Smooth muscle cell (in vitro differentiated cells): ENCODE measurements at regions not wholly inside any gene's neighbourhood (a gene's known extent, or its start where the extent isn't known, plus 50 kb on each side); places are given as distances from the start of the nearest gene placed in this dataset.

ENCODE experiments used
- DNase-seq: peaks from one replicate; lab custom pipeline; 2025; ENCODE audit not compliant: unreplicated experiment; lab: John Stamatoyannopoulos, UW
- H2AFZ ChIP-seq: fragments of 200-600 bp; sonication (generic); 2 replicates; pipeline ENCODE4 v1.6.0; 2016; ENCODE audit warnings: antibody characterized with exemption, low read depth, mild to moderate bottlenecking
- H3F3A ChIP-seq: fragments of 200-600 bp; sonication (generic); 2 replicates; pipeline ENCODE4 v1.6.0; 2017; ENCODE audit warnings: antibody characterized with exemption, low read depth
- H3K27ac ChIP-seq: fragments of 200-600 bp; sonication (generic); 2 replicates; pipeline ENCODE4 v1.5.1; 2016; ENCODE audit warnings: low read depth, mild to moderate bottlenecking
- H3K27me3 ChIP-seq: fragments of 200-600 bp; sonication (generic); 2 replicates; pipeline ENCODE4 v1.6.1; 2016; ENCODE audit warnings: low read depth, mild to moderate bottlenecking
- H3K36me3 ChIP-seq: fragments of 200-600 bp; sonication (generic); 2 replicates; pipeline ENCODE4 v1.5.1; 2016; ENCODE audit warnings: low read depth
- H3K4me1 ChIP-seq: fragments of 200-600 bp; sonication (generic); 2 replicates; pipeline ENCODE4 v1.5.1; 2016; ENCODE audit warnings: low read depth
- H3K4me2 ChIP-seq: fragments of 200-600 bp; sonication (generic); 2 replicates; pipeline ENCODE4 v1.6.0; 2016; ENCODE audit warnings: mild to moderate bottlenecking
- H3K4me3 ChIP-seq: fragments of 200-600 bp; sonication (generic); 2 replicates; pipeline ENCODE4 v1.5.1; 2016; ENCODE audit warnings: mild to moderate bottlenecking
- H3K79me2 ChIP-seq: fragments of 200-600 bp; sonication (generic); 2 replicates; pipeline ENCODE4 v1.6.0; 2016; ENCODE audit warnings: low read depth, mild to moderate bottlenecking
- H3K9ac ChIP-seq: fragments of 200-600 bp; sonication (generic); 2 replicates; pipeline ENCODE4 v1.6.0; 2016; ENCODE audit warnings: low read depth
- H3K9me3 ChIP-seq: fragments of 200-600 bp; sonication (generic); replicated peaks from 2 replicates; pipeline ENCODE4 v1.5.1; 2016; ENCODE audit warnings: low read depth
- H4K20me1 ChIP-seq: fragments of 200-600 bp; sonication (generic); 2 replicates; pipeline ENCODE4 v1.6.0; 2016; ENCODE audit warnings: low read depth
- CTCF ChIP-seq: fragments of 200-600 bp; sonication (generic); IDR thresholded peaks from 2 replicates; pipeline ENCODE4 v1.5.1; 2017; ENCODE audit warnings: borderline replicate concordance, mild to moderate bottlenecking, antibody characterized with exemption; ENCODE audit not compliant: insufficient read depth, poor library complexity, severe bottlenecking
- WGBS: methylation state at CpG from one replicate; pipeline ENCODE4 v1.1.7; 2016; ENCODE audit warnings: low lambda C conversion rate; 5-methylcytosine and 5-hydroxymethylcytosine counted together

- H3K9ac ChIP-seq = no peak overlapping the region
- H3K27ac ChIP-seq = no peak overlapping the region
- TF ChIP-seq CTCF = no peak
- no peak for DNase-seq
- H3F3A ChIP-seq = no peaks in the 10 kb centered on the region
- H2AFZ ChIP-seq = no peak overlapping the region
- H3K4me3 ChIP-seq = no peak overlapping the region
- no peaks in the 10 kb centered on the region for H3K79me2 ChIP-seq
- no peak overlapping the region for H3K4me2 ChIP-seq
- no peaks in the 10 kb centered on the region for H3K36me3 ChIP-seq
- 74% methylated on average over 3 of the region's 3 CpGs for WGBS
- H4K20me1 ChIP-seq = no peaks in the 10 kb centered on the region
- no peaks in the 10 kb centered on the region for H3K27me3 ChIP-seq
- H3K4me1 ChIP-seq = no peaks in the 10 kb centered on the region
- peaks cover 4% of the 10 kb centered on the region for H3K9me3 ChIP-seq
Observed at GRCh38 chr9:12510551-12510950, 182.6 kb upstream of the TYRP1 start.

GRCh38 chr9:12511726-12512125, 181.5 kb upstream of the TYRP1 start:
- no peak overlapping the region for H3K9ac ChIP-seq
- H3K4me1 ChIP-seq = no peaks in the 10 kb centered on the region
- H3K27ac ChIP-seq = no peak overlapping the region
- no peaks in the 10 kb centered on the region for H4K20me1 ChIP-seq
- no peak overlapping the region for H3K4me3 ChIP-seq
- no peaks in the 10 kb centered on the region for H3K9me3 ChIP-seq
- no peaks in the 10 kb centered on the region for H3K27me3 ChIP-seq
- no peak overlapping the region for H3K4me2 ChIP-seq
- H3K79me2 ChIP-seq = no peaks in the 10 kb centered on the region
- no peak overlapping the region for H2AFZ ChIP-seq
- DNase-seq = no peak
- no peaks in the 10 kb centered on the region for H3K36me3 ChIP-seq
- TF ChIP-seq CTCF = no peak
- H3F3A ChIP-seq = peaks cover 2% of the 10 kb centered on the region
- 12% methylated on average over 1 of the region's 1 CpG for WGBS

- WGBS = 66% methylated on average over 2 of the region's 2 CpGs
- no peaks in the 10 kb centered on the region for H3K36me3 ChIP-seq
- H3K4me2 ChIP-seq = no peak overlapping the region
- peaks cover 2% of the 10 kb centered on the region for H3F3A ChIP-seq
- H4K20me1 ChIP-seq = no peaks in the 10 kb centered on the region
- no peak overlapping the region for H3K4me3 ChIP-seq
- H3K27me3 ChIP-seq = no peaks in the 10 kb centered on the region
- H3K9ac ChIP-seq = no peak overlapping the region
- no peaks in the 10 kb centered on the region for H3K4me1 ChIP-seq
- no peak overlapping the region for H2AFZ ChIP-seq
- H3K27ac ChIP-seq = no peak overlapping the region
- DNase-seq = no peak
- no peaks in the 10 kb centered on the region for H3K79me2 ChIP-seq
- TF ChIP-seq CTCF = no peak
- no peaks in the 10 kb centered on the region for H3K9me3 ChIP-seq
Observed at GRCh38 chr9:12516031-12516430, 177.2 kb upstream of the TYRP1 start.

- H3K4me2 ChIP-seq = no peak overlapping the region
- no peaks in the 10 kb centered on the region for H4K20me1 ChIP-seq
- H3K27me3 ChIP-seq = no peaks in the 10 kb centered on the region
- no peak for DNase-seq
- no peak overlapping the region for H2AFZ ChIP-seq
- no peaks in the 10 kb centered on the region for H3K79me2 ChIP-seq
- H3K9ac ChIP-seq = no peak overlapping the region
- no peak overlapping the region for H3K27ac ChIP-seq
- H3F3A ChIP-seq = peaks cover 2% of the 10 kb centered on the region
- H3K4me1 ChIP-seq = no peaks in the 10 kb centered on the region
- no peak for TF ChIP-seq CTCF
- no peak overlapping the region for H3K4me3 ChIP-seq
- no peaks in the 10 kb centered on the region for H3K36me3 ChIP-seq
- no peaks in the 10 kb centered on the region for H3K9me3 ChIP-seq
Observed at GRCh38 chr9:12516573-12516972, 176.6 kb upstream of the TYRP1 start.
